ENCODE measurements at regions not wholly inside any gene's neighbourhood (a gene's known extent, or its start where the extent isn't known, plus 50 kb on each side); places are given as distances from the start of the nearest gene placed in this dataset.

DNA sequence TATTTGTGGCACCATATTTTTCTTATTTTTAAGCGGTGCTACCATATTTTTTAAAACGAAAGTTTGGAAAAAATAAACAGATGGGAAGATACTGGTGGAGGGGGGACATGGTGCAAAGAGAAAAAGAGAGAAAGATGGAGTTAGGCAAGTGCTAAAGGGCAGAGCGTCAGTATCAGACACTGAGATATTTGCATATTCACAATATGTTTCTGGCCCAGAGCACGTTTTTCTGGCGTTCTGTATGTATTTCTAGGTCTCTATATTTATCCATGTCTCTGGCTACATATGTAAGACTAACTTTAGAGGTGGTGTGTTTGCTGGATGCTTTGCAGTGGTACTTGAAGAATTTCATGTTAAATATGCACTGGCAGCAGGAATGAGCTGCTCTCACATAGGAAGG is 414.0 kb downstream of the TLE4 start:
- TF ChIP-seq, protein P1, sequence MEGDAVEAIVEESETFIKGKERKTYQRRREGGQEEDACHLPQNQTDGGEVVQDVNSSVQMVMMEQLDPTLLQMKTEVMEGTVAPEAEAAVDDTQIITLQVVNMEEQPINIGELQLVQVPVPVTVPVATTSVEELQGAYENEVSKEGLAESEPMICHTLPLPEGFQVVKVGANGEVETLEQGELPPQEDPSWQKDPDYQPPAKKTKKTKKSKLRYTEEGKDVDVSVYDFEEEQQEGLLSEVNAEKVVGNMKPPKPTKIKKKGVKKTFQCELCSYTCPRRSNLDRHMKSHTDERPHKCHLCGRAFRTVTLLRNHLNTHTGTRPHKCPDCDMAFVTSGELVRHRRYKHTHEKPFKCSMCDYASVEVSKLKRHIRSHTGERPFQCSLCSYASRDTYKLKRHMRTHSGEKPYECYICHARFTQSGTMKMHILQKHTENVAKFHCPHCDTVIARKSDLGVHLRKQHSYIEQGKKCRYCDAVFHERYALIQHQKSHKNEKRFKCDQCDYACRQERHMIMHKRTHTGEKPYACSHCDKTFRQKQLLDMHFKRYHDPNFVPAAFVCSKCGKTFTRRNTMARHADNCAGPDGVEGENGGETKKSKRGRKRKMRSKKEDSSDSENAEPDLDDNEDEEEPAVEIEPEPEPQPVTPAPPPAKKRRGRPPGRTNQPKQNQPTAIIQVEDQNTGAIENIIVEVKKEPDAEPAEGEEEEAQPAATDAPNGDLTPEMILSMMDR (optimal IDR thresholded peaks at IDR 0.05 in 1 of 3, IDR thresholded peaks at IDR 0.05 in 1 of 3, conservative IDR thresholded peaks at IDR 0.05 in 1 of 3; ENCODE audit: extremely low read depth in 1 of 3, insufficient read depth in 2 of 3, low read length in 3 of 3) = no peak
- no peak for TF ChIP-seq EZH2 (IDR thresholded peaks at IDR 0.05; ENCODE audit: low read length)
